Choroid plexus epithelial cell (primary cell): ENCODE measurements at regions not wholly inside any gene's neighbourhood (a gene's known extent, or its start where the extent isn't known, plus 50 kb on each side); places are given as distances from the start of the nearest gene placed in this dataset.

ENCODE experiments used
- DNase-seq: peaks from one replicate; pipeline ENCODE4 v3.0.0-alpha.2; 2010; ENCODE audit warnings: low read depth
- H3K4me3 ChIP-seq: 2 replicates; pipeline ENCODE4 v1.5.1; 2011; ENCODE audit warnings: low read depth, mild to moderate bottlenecking, control low read depth, low read length, moderate library complexity
- TF ChIP-seq, protein P1 (sequence below): conservative IDR thresholded peaks from 2 replicates; pipeline ENCODE4 v1.5.1; 2011; ENCODE audit warnings: low read depth, mild to moderate bottlenecking, control low read depth, inconsistent platforms, low read length, moderate library complexity

- H3K4me3 ChIP-seq: no peak overlapping the region
- TF ChIP-seq, protein P1, sequence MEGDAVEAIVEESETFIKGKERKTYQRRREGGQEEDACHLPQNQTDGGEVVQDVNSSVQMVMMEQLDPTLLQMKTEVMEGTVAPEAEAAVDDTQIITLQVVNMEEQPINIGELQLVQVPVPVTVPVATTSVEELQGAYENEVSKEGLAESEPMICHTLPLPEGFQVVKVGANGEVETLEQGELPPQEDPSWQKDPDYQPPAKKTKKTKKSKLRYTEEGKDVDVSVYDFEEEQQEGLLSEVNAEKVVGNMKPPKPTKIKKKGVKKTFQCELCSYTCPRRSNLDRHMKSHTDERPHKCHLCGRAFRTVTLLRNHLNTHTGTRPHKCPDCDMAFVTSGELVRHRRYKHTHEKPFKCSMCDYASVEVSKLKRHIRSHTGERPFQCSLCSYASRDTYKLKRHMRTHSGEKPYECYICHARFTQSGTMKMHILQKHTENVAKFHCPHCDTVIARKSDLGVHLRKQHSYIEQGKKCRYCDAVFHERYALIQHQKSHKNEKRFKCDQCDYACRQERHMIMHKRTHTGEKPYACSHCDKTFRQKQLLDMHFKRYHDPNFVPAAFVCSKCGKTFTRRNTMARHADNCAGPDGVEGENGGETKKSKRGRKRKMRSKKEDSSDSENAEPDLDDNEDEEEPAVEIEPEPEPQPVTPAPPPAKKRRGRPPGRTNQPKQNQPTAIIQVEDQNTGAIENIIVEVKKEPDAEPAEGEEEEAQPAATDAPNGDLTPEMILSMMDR: no peak
- DNase-seq: no peak
Measured at GRCh38 chr1:213905344-213905743, 82.4 kb upstream of the PROX1 start.

- DNase-seq: no peak
- TF ChIP-seq, protein P1: no peak
- H3K4me3 ChIP-seq: no peak overlapping the region
Measured at GRCh38 chr1:213908521-213908920, 79.3 kb upstream of the PROX1 start.

DNA sequence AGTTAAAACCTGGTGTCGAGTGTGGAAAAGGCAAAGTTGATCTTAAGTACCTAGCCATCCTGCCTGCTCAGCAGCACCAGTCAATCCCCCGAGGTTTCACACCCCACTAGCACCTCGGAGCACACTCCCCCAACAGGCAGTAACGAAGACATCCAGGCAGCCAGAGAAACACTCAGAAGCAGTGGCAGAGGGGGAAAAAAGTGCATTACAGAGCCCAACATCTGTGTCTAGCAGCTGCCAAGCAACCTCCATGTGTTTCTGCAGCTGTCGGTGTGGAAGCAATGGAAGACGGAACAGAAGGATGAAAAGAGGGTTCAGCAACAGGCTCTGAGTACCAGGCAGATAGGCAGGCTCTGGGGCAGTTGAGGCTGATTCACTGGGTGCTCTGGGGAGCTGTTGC lies 73.4 kb upstream of the PROX1 start:
- TF ChIP-seq, protein P1: no peak

GRCh38 chr1:213921311-213921710 lies 66.5 kb upstream of the PROX1 start:
- H3K4me3 ChIP-seq: no peak overlapping the region
- TF ChIP-seq, protein P1: no peak
- no peak for DNase-seq

More for the DNA sequence above, 73.4 kb upstream of the PROX1 start:
- DNase-seq: no peak
- H3K4me3 ChIP-seq: no peak overlapping the region

- no peak overlapping the region for H3K4me3 ChIP-seq
- TF ChIP-seq, protein P1: no peak
- DNase-seq: no peak
Measured at GRCh38 chr1:213921712-213922111, 66.1 kb upstream of the PROX1 start.

DNA sequence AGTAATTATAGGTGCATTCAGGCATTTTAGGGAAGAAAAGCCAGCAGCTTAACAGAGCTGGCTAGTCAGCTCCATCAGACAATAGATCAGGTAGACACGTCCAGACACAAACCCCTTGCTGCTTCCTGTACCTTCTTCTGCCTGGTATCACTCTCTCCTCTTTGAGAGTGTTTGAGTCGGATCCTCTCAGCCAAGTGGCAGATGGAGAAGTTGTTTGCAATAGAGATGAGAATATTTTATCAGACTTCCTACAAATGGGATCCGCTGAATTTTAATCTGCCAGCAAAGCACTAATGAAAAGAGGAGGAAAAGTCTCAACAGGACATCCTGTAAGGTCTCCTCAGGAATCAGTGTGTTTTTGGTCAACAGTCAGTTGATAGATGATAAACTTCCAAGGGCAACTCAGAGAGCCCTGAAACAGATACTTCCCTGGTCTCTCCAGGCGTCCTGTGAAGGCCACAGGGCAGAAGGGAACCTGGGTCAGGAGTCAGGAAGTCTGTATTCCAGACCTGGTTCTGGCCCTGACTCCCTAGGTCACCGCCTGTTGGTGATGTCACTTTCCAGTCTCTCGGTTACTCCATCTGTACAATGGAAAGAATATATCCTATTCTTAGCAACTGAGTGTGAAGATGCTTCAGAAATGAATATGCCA lies 62.1 kb upstream of the PROX1 start:
- TF ChIP-seq, protein P1: no peak
- H3K4me3 ChIP-seq: no peak overlapping the region
- DNase-seq: no peak

GRCh38 chr1:213927846-213928245 lies 59.9 kb upstream of the PROX1 start:
- no peak overlapping the region for H3K4me3 ChIP-seq
- no peak for DNase-seq
- TF ChIP-seq, protein P1: no peak
